SK-N-SH (cell line): ENCODE measurements at regions not wholly inside any gene's neighbourhood (a gene's known extent, or its start where the extent isn't known, plus 50 kb on each side); places are given as distances from the start of the nearest gene placed in this dataset.
A peak's percentile ranks its signal among the peaks of the same experiment; 100 is the strongest.

Experiments
- CTCF ChIA-PET: fragments of 300-600, 350-600 bp; formaldehyde crosslinking; extraction: SDS; loops from one replicate; lab custom pipeline; 2021; lab: Yijun Ruan, JAX
- POLR2A ChIA-PET: fragments of 350-600 bp; sonication (Branson Sonifier 250); formaldehyde crosslinking; extraction: SDS; loops from one replicate; lab custom pipeline; 2020; ENCODE audit warnings: antibody characterized with exemption, inconsistent platforms; lab: Yijun Ruan, JAX
- DNase-seq: peaks from one replicate; pipeline ENCODE4 v3.0.0; 2012
- H2AFZ ChIP-seq: fragments of 200-600 bp; sonication (generic); 2 replicates; pipeline ENCODE4 v1.8.1; 2016; ENCODE audit warnings: antibody characterized with exemption, mild to moderate bottlenecking, low read depth
- H3F3A ChIP-seq: fragments of 200-600 bp; sonication (generic); replicated peaks from 2 replicates; pipeline ENCODE3; 2016; ENCODE audit warnings: antibody characterized with exemption, mild to moderate bottlenecking; ENCODE audit not compliant: insufficient read depth
- H3K27ac ChIP-seq, 2 experiments: fragments of 200-500 bp in 1 of 2; fragments of 200-600 bp in 1 of 2; sonication (Bioruptor generic) in 1 of 2; sonication (generic), shearing (Covaris generic) in 1 of 2; 2 replicates each; pipeline versions ENCODE4 v1.5.1 to v1.6.1; 2014 to 2016; ENCODE audit warnings: low read depth in 2 of 2, inconsistent platforms in 1 of 2, low read length in 1 of 2, mild to moderate bottlenecking in 1 of 2, mixed read lengths in 1 of 2
- H3K27me3 ChIP-seq: fragments of 200-600 bp; sonication (generic), shearing (Covaris generic); 2 replicates; pipeline ENCODE4 v1.6.1; 2016; ENCODE audit warnings: mixed run types; ENCODE audit not compliant: insufficient read depth
- H3K36me3 ChIP-seq, 2 experiments: fragments of 200-500 bp in 1 of 2; fragments of 200-600 bp in 1 of 2; sonication (Bioruptor generic) in 1 of 2; sonication (generic) in 1 of 2; replicated peaks in 1 of 2; 2 replicates each; pipeline versions ENCODE3 to v1.5.1; 2014 to 2016; ENCODE audit warnings: low read length in 1 of 2, mild to moderate bottlenecking in 1 of 2; ENCODE audit not compliant: insufficient read depth in 2 of 2, control insufficient read depth in 1 of 2
- H3K4me1 ChIP-seq, 2 experiments: fragments of 200-500 bp in 1 of 2; fragments of 200-600 bp in 1 of 2; sonication (Bioruptor generic) in 1 of 2; sonication (generic), shearing (Covaris generic) in 1 of 2; 2 replicates each; pipeline versions ENCODE4 v1.5.1 to v1.6.1; 2014 to 2016; ENCODE audit warnings: low read depth in 1 of 2, low read length in 1 of 2, mixed run types in 1 of 2; ENCODE audit not compliant: insufficient read depth in 2 of 2, control insufficient read depth in 1 of 2
- H3K4me2 ChIP-seq: fragments of 200-600 bp; sonication (generic), shearing (Covaris generic); 2 replicates; pipeline ENCODE4 v1.6.1; 2017; ENCODE audit warnings: mixed run types
- H3K4me3 ChIP-seq, 2 experiments: fragments of 200-500 bp in 1 of 2; fragments of 200-600 bp in 1 of 2; sonication (Bioruptor generic) in 1 of 2; sonication (generic), shearing (Covaris generic) in 1 of 2; 2 replicates each; pipeline versions ENCODE4 v1.5.1 to v1.8.1; 2014 to 2016; ENCODE audit warnings: low read depth in 2 of 2, inconsistent platforms in 1 of 2, low read length in 1 of 2, mild to moderate bottlenecking in 1 of 2, mixed read lengths in 1 of 2, moderate library complexity in 1 of 2
- H3K79me2 ChIP-seq: fragments of 200-600 bp; sonication (generic); 2 replicates; pipeline ENCODE4 v1.8.1; 2017; ENCODE audit warnings: mild to moderate bottlenecking; ENCODE audit not compliant: insufficient read depth
- H3K9ac ChIP-seq: fragments of 200-600 bp; sonication (generic); 2 replicates; pipeline ENCODE4 v1.6.1; 2017; ENCODE audit warnings: mixed run types
- H3K9me2 ChIP-seq: fragments of 200-600 bp; sonication (generic); 2 replicates; pipeline ENCODE4 v1.6.1; 2017; ENCODE audit warnings: mixed run types
- H3K9me3 ChIP-seq: fragments of 200-600 bp; sonication (generic); 2 replicates; pipeline ENCODE4 v1.6.1; 2017; ENCODE audit warnings: mixed run types, mild to moderate bottlenecking, moderate library complexity
- H4K20me1 ChIP-seq: fragments of 200-600 bp; sonication (generic); 2 replicates; pipeline ENCODE4 v1.6.1; 2017; ENCODE audit warnings: mild to moderate bottlenecking, mixed run types; ENCODE audit not compliant: insufficient read depth
- CHD2 ChIP-seq: fragments of 150-350 bp; IDR thresholded peaks from 2 replicates; pipeline ENCODE4 v1.6.1; 2018; ENCODE audit warnings: low read length; ENCODE audit not compliant: partially characterized antibody
- CTCF ChIP-seq: fragments of 200-600 bp; sonication (generic); IDR thresholded peaks from 2 replicates; pipeline ENCODE4 v1.6.1; 2017; ENCODE audit warnings: antibody characterized with exemption, mild to moderate bottlenecking, moderate library complexity
- ELF1 ChIP-seq: IDR thresholded peaks from 2 replicates; pipeline ENCODE4 v1.4.0; 2012
- EZH2phosphoT487 ChIP-seq: fragments of 200-600 bp; sonication (generic); IDR thresholded peaks from 2 replicates; pipeline ENCODE4 v1.6.1; 2017; ENCODE audit warnings: low read depth, mixed run types, mild to moderate bottlenecking, antibody characterized with exemption, moderate library complexity, borderline replicate concordance
- FOXM1 ChIP-seq: IDR thresholded peaks from 2 replicates; pipeline ENCODE4 v1.4.0; 2012; ENCODE audit warnings: low read depth, mild to moderate bottlenecking
- GABPA ChIP-seq: IDR thresholded peaks from 2 replicates; pipeline ENCODE4 v1.4.0; 2012; ENCODE audit warnings: low read depth, mild to moderate bottlenecking
- GATA2 ChIP-seq: sonication (generic); formaldehyde crosslinking; IDR thresholded peaks from 2 replicates; pipeline ENCODE4 v1.5.0; 2020; ENCODE audit warnings: mild to moderate bottlenecking, missing genetic modification reagents
- IRF3 ChIP-seq: fragments of 150-350 bp; IDR thresholded peaks from 2 replicates; pipeline ENCODE4 v1.6.1; 2016; ENCODE audit warnings: mild to moderate bottlenecking, low read depth, low read length
- MXI1 ChIP-seq: IDR thresholded peaks from 2 replicates; pipeline ENCODE4 v1.6.1; 2012; ENCODE audit warnings: mild to moderate bottlenecking, low read depth, low read length, improper control_type of control experiment
- NRF1 ChIP-seq: IDR thresholded peaks from 2 replicates; pipeline ENCODE4 v1.6.1; 2012; ENCODE audit warnings: low read depth, mild to moderate bottlenecking, low read length
- PBX3 ChIP-seq: IDR thresholded peaks from 2 replicates; pipeline ENCODE4; 2012
- POLR2AphosphoS5 ChIP-seq: IDR thresholded peaks from 2 replicates; pipeline ENCODE4 v1.6.1; 2012; ENCODE audit warnings: low read depth, low read length
- RCOR1 ChIP-seq: fragments of 150-350 bp; IDR thresholded peaks from 2 replicates; pipeline ENCODE4 v1.6.1; 2017; ENCODE audit warnings: antibody characterized with exemption, low read length
- SMC3 ChIP-seq: IDR thresholded peaks from 2 replicates; pipeline ENCODE4 v1.6.1; 2012; ENCODE audit warnings: low read depth, low read length, improper control_type of control experiment
- TAF1 ChIP-seq: IDR thresholded peaks from 2 replicates; pipeline ENCODE4 v1.6.1; 2012; ENCODE audit warnings: low read depth, mild to moderate bottlenecking, low read length, moderate library complexity, borderline replicate concordance
- TEAD4 ChIP-seq: IDR thresholded peaks from 2 replicates; pipeline ENCODE4 v1.4.0; 2012; ENCODE audit warnings: mild to moderate bottlenecking, borderline replicate concordance; ENCODE audit not compliant: insufficient read depth
- YY1 ChIP-seq: IDR thresholded peaks from 2 replicates; pipeline ENCODE4 v1.4.0; 2012; ENCODE audit warnings: low read depth, mild to moderate bottlenecking
- ZBTB33 ChIP-seq: IDR thresholded peaks from 2 replicates; pipeline ENCODE4 v1.4.0; 2012; ENCODE audit warnings: low read depth, borderline replicate concordance
- WGBS: methylation state at CpG from one replicate; pipeline ENCODE4 v1.1.6; 2017; ENCODE audit warnings: low lambda C conversion rate; 5-methylcytosine and 5-hydroxymethylcytosine counted together

- TF ChIP-seq ZBTB33 (no peak), NRF1 (no peak), RCOR1 (no peak)
These were observed 126.5 kb upstream of the CCDC68 start (continued) for GRCh38 chr18:55085557-55086285.

- POLR2A ChIA-PET = no interaction called here
- H3K4me2 ChIP-seq = no peak overlapping the region
- no peak overlapping the region for H3K9ac ChIP-seq
- no peak for DNase-seq
- H3K27me3 ChIP-seq = no peaks in the 10 kb centered on the region
- 0 out of 4 replicates have a peak overlapping the region, but pooled peaks of 1 of the 2 experiments have one; percentile 6 for H3K27ac ChIP-seq
- WGBS = 27% methylated on average over 1 of the region's 1 CpG
- H3K9me2 ChIP-seq = no peaks in the 10 kb centered on the region
- H3K9me3 ChIP-seq = no peaks in the 10 kb centered on the region
- no peaks in the 10 kb centered on the region for H4K20me1 ChIP-seq
- no peak overlapping the region for H2AFZ ChIP-seq
- no peaks in the 10 kb centered on the region for H3K79me2 ChIP-seq
- no peak for TF ChIP-seq TAF1
- TF ChIP-seq EZH2phosphoT487 = no peak
- no peak for TF ChIP-seq MXI1
- no peak for TF ChIP-seq CTCF
- no peak for TF ChIP-seq GATA2
- no peak for TF ChIP-seq YY1
- no peak for TF ChIP-seq POLR2AphosphoS5
- TF ChIP-seq RCOR1 = no peak
- no peak for TF ChIP-seq ELF1
- TF ChIP-seq TEAD4 = no peak
- no peak for TF ChIP-seq GABPA
- TF ChIP-seq PBX3 = no peak; the same call in 1 of the 2 replicates
- no peak for TF ChIP-seq SMC3
- no peak for TF ChIP-seq FOXM1
- no peak for TF ChIP-seq IRF3
- no peak for TF ChIP-seq CHD2
- no peak for TF ChIP-seq ZBTB33
- H3K4me3 ChIP-seq = no peak overlapping the region
- CTCF ChIA-PET = interaction anchor here (1.9 kb wide), 1 partner anchor 11 kb away, joined by 5 read pairs; no protein-coding TSS in a partner anchor
- peaks cover 9% of the 10 kb centered on the region for H3F3A ChIP-seq
- peaks cover 15% of the 10 kb centered on the region in 2 experiments; a peak in 3 of 4 replicates for H3K4me1 ChIP-seq
- H3K36me3 ChIP-seq = no peaks in the 10 kb centered on the region
These were observed 125.3 kb upstream of the CCDC68 start for GRCh38 chr18:55084550-55084949.
